ENCODE measurements at regions not wholly inside any gene's neighbourhood (a gene's known extent, or its start where the extent isn't known, plus 50 kb on each side); places are given as distances from the start of the nearest gene placed in this dataset.

- no peak for DNase-seq (ENCODE audit: low spot score)
- TF ChIP-seq CTCF (IDR thresholded peaks at IDR 0.05; ENCODE audit: extremely low read depth, missing control alignments) = no peak
These were observed 156.1 kb upstream of the STEAP4 start for GRCh38 chr7:88462799-88463198.

GRCh38 chr7:88460650-88461049, 154.0 kb upstream of the STEAP4 start:
- DNase-seq (ENCODE audit: low spot score) = no peak
- TF ChIP-seq CTCF (IDR thresholded peaks at IDR 0.05; ENCODE audit: extremely low read depth, missing control alignments) = no peak

GRCh38 chr7:88458946-88459345, 152.3 kb upstream of the STEAP4 start:
- TF ChIP-seq CTCF (IDR thresholded peaks at IDR 0.05; ENCODE audit: extremely low read depth, missing control alignments) = no peak
- no peak for DNase-seq (ENCODE audit: low spot score)

GRCh38 chr7:88458279-88458678, 151.6 kb upstream of the STEAP4 start:
- no peak for DNase-seq (ENCODE audit: low spot score)
- no peak for TF ChIP-seq CTCF (IDR thresholded peaks at IDR 0.05; ENCODE audit: extremely low read depth, missing control alignments)

- no peak for DNase-seq (ENCODE audit: low spot score)
- no peak for TF ChIP-seq CTCF (IDR thresholded peaks at IDR 0.05; ENCODE audit: extremely low read depth, missing control alignments)
These were observed 150.6 kb upstream of the STEAP4 start for GRCh38 chr7:88457320-88457719.

- DNase-seq (ENCODE audit: low spot score) = no peak
- TF ChIP-seq CTCF (IDR thresholded peaks at IDR 0.05; ENCODE audit: extremely low read depth, missing control alignments) = no peak
These were observed 149.8 kb upstream of the STEAP4 start for GRCh38 chr7:88456490-88456889.

GRCh38 chr7:88455696-88456095, 149.0 kb upstream of the STEAP4 start:
- DNase-seq (ENCODE audit: low spot score) = no peak
- no peak for TF ChIP-seq CTCF (IDR thresholded peaks at IDR 0.05; ENCODE audit: extremely low read depth, missing control alignments)
